ENCODE measurements at regions not wholly inside any gene's neighbourhood (a gene's known extent, or its start where the extent isn't known, plus 50 kb on each side); places are given as distances from the start of the nearest gene placed in this dataset.

GRCh38 chr18:30134020-30134419 is 908.5 kb downstream of the DSC3 start:
- Histone ChIP-seq H4K20me1 (ENCODE audit: insufficient read depth) (no peaks in the 10 kb centered on the region), H3K27ac (no peak overlapping the region), H3K4me3 (IDR thresholded peaks at IDR 0.05; ENCODE audit: insufficient read depth, low read depth, low read length) (no peak overlapping the region), H3K4me1 (ENCODE audit: low read depth, poor library complexity, severe bottlenecking) (no peaks in the 10 kb centered on the region), H3K27me3 (ENCODE audit: insufficient read depth, low read depth) (no peaks in the 10 kb centered on the region), H3K9ac (no peak overlapping the region), H3K79me2 (ENCODE audit: insufficient read depth, low read depth) (no peaks in the 10 kb centered on the region), H2AFZ (ENCODE audit: low read depth) (no peak overlapping the region), H3K4me2 (no peak overlapping the region), H3K36me3 (ENCODE audit: insufficient read depth) (no peaks in the 10 kb centered on the region)
- no peak for TF ChIP-seq CTCF (conservative IDR thresholded peaks at IDR 0.05; ENCODE audit: low read depth, low read length)

GRCh38 chr18:30132959-30133358 is 909.6 kb downstream of the DSC3 start:
- Histone ChIP-seq H3K27me3 (ENCODE audit: insufficient read depth, low read depth) (no peaks in the 10 kb centered on the region), H3K4me1 (ENCODE audit: low read depth, poor library complexity, severe bottlenecking) (no peaks in the 10 kb centered on the region), H4K20me1 (ENCODE audit: insufficient read depth) (no peaks in the 10 kb centered on the region), H3K27ac (no peak overlapping the region), H3K4me2 (no peak overlapping the region), H3K36me3 (ENCODE audit: insufficient read depth) (no peaks in the 10 kb centered on the region), H2AFZ (ENCODE audit: low read depth) (no peak overlapping the region), H3K79me2 (ENCODE audit: insufficient read depth, low read depth) (no peaks in the 10 kb centered on the region), H3K4me3 (IDR thresholded peaks at IDR 0.05; ENCODE audit: insufficient read depth, low read depth, low read length) (no peak overlapping the region), H3K9ac (no peak overlapping the region)
- no peak for TF ChIP-seq CTCF (conservative IDR thresholded peaks at IDR 0.05; ENCODE audit: low read depth, low read length)

- H3K36me3 ChIP-seq (ENCODE audit: insufficient read depth), result no peaks in the 10 kb centered on the region
- no peak overlapping the region for H3K4me2 ChIP-seq
- H2AFZ ChIP-seq (ENCODE audit: low read depth), result no peak overlapping the region
- H3K79me2 ChIP-seq (ENCODE audit: insufficient read depth, low read depth), result no peaks in the 10 kb centered on the region
- H3K4me1 ChIP-seq (ENCODE audit: low read depth, poor library complexity, severe bottlenecking), result no peaks in the 10 kb centered on the region
- no peaks in the 10 kb centered on the region for H3K27me3 ChIP-seq (ENCODE audit: insufficient read depth, low read depth)
- no peak overlapping the region for H3K4me3 ChIP-seq (IDR thresholded peaks at IDR 0.05; ENCODE audit: insufficient read depth, low read depth, low read length)
- H4K20me1 ChIP-seq (ENCODE audit: insufficient read depth), result no peaks in the 10 kb centered on the region
- no peak overlapping the region for H3K9ac ChIP-seq
- TF ChIP-seq CTCF (conservative IDR thresholded peaks at IDR 0.05; ENCODE audit: low read depth, low read length), result no peak
- no peak overlapping the region for H3K27ac ChIP-seq
These were observed 921.1 kb downstream of the DSC3 start for GRCh38 chr18:30121397-30121796.

GRCh38 chr18:30113454-30113853 is 929.1 kb downstream of the DSC3 start:
- H3K4me1 ChIP-seq (ENCODE audit: low read depth, poor library complexity, severe bottlenecking), result no peaks in the 10 kb centered on the region

More at GRCh38 chr18:30113454-30113853, 929.1 kb downstream of the DSC3 start:
- H3K4me2 ChIP-seq, result no peak overlapping the region
- H3K4me3 ChIP-seq (IDR thresholded peaks at IDR 0.05; ENCODE audit: insufficient read depth, low read depth, low read length), result no peak overlapping the region
- H3K27me3 ChIP-seq (ENCODE audit: insufficient read depth, low read depth), result no peaks in the 10 kb centered on the region
- no peak overlapping the region for H3K27ac ChIP-seq
- H2AFZ ChIP-seq (ENCODE audit: low read depth), result no peak overlapping the region
- H3K9ac ChIP-seq, result no peak overlapping the region
- H3K36me3 ChIP-seq (ENCODE audit: insufficient read depth), result no peaks in the 10 kb centered on the region
- H3K79me2 ChIP-seq (ENCODE audit: insufficient read depth, low read depth), result no peaks in the 10 kb centered on the region
- no peak for TF ChIP-seq CTCF (conservative IDR thresholded peaks at IDR 0.05; ENCODE audit: low read depth, low read length)
- H4K20me1 ChIP-seq (ENCODE audit: insufficient read depth), result no peaks in the 10 kb centered on the region
